Right ventricle myocardium superior (tissue), 1 donor: ENCODE measurements at regions not wholly inside any gene's neighbourhood (a gene's known extent, or its start where the extent isn't known, plus 50 kb on each side); places are given as distances from the start of the nearest gene placed in this dataset.

ENCODE experiments used
- ATAC-seq: fragments of 200-7000 bp; cut with Tn5 transposase; one replicate; pipeline ENCODE4 v1.9.1; 2020; ENCODE audit warnings: mild to moderate bottlenecking; ENCODE audit not compliant: poor library complexity
- DNase-seq: peaks from one replicate; pipeline ENCODE4 v3.0.0-alpha.2; 2020
- intact Hi-C: fragments of 100-400 bp; cut with DNase I; formaldehyde crosslinking; loops from one replicate; pipeline ENCODE4 v1.11.2; 2022
- donor health status: DM: no; HTN: yes; CAD: no; lungs with severe emphysema.

DNA sequence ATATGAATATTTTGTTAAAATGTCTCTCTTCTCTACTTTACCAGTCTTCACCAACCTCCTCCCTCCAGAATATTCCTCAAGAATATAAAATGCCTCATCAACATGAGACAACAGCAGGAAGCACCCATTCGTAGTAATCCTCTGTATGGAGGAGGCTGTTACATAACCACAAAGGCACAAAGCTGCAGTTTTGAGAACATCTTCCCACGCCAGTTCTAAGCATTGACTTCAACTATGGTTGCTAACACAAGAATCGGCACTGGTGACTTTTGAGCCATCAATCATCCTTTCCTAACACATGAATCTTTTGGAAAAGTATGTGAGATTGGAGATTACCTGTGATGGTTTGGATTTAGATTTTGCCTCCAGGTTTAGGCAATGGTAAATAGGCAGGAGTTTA, 54.9 kb upstream of the CYP1B1 start:
- intact Hi-C loops: no loop called here
- no peak for ATAC-seq

DNA sequence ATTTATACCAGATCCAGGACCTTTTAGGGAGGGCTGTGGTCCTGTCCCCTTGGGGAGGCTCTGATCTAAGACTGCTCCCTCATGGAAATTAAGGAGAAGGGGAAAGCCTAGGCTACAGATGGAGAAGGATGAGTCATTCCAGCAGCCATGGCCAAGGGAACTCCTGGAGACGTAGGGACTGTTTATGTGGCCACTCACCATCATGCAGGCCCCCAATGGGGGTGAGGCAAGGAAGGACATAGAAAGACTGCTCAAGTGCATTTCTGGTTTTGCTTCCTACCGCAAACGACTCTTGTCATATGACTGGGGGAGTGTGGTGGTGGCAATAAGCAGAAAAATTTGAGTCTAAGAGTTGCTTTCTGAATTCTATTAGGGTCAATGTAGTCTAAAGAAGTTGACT, 54.0 kb upstream of the CYP1B1 start:
- intact Hi-C loops: no loop called here
- DNase-seq (no peak), ATAC-seq (peak; percentile 42)

More for the DNA sequence above, 54.9 kb upstream of the CYP1B1 start:
- DNase-seq: no peak

DNA sequence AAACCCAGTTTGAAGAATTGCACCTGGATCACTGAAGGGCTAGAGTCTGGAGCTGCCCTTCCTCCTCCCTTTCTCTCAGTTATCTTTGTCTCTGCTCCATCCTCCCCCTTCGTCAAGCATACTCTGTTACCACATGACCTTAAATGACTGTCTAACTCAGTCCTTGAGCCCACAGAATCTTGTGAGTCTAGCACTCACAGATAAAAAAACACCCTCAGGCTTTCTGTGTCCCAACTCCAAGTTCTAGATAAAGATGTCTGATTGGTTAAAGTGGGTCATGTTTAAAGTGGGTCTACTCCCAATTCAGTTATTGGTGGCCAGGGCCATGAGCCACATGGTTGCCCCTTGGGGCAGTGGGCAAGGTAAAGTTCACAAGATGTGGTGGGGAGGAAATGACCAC, 53.5 kb upstream of the CYP1B1 start:
- ATAC-seq (peak; percentile 61), DNase-seq (no peak)
- intact Hi-C loops: no loop called here

DNA sequence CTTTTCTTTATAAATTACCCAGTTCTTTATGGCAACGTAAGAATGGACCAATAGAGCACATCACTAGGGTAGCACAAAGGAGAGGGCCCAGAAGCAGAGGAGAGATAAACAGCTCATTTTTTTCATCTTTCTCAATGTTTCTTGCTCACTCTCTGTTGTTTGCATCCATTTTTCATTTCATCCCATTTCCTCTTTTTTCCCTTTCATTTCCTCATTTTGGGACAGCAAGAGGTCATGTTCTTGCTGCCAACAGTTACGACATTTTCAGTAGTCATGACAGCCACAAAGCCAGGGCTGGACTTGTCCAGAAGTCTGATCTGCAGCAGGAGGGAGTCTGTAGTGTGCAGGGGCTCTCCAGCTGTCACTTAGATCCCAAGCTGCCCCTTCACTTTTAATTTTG, 52.7 kb upstream of the CYP1B1 start:
- intact Hi-C loops: no loop called here
- ATAC-seq (peak; percentile 94), DNase-seq (no peak)

DNA sequence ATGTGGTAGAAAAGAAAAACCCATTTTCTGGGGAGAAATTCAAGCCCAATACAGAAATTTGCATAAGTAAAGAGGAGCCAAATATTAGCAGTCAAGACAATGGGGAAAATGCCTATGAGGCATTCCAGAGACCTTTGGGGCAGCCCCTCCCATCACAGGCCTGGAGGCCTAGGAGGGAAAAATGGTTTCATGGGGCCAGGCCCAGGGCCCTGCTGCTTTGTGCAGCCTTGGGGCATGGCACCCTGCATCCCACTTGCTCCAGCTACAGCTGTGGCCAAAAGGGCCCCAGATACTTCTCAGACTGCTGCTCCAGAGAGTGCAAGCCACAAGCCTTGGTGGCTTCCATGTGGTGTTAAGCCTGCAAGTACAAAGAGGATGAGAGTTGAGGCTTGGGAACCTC, 51.3 kb upstream of the CYP1B1 start:
- no peak for DNase-seq
- ATAC-seq: no peak
- intact Hi-C loops: no loop called here

DNA sequence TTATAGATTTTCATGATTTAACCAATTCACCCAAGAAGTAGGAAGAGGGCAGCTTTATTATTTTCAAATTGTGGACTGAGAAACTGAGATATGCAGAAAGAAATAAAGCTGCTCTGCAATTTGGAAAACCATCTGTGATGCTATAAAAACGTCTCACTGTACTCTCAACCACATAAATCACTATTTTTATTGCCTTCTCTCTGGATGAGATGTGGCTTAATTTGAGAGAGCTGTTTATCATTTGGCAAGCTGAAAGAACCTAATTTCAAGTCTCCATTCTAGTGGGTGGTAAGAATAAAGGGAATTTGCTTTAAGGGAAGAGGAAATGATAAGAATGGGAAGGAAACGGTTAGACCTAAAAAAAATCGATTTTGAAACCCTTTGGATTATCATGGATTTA, 49.9 kb upstream of the CYP1B1 start:
- DNase-seq (no peak), ATAC-seq (no peak)
- intact Hi-C loops: no loop called here
